CD14-positive monocyte (primary cell): ENCODE measurements at regions not wholly inside any gene's neighbourhood (a gene's known extent, or its start where the extent isn't known, plus 50 kb on each side); places are given as distances from the start of the nearest gene placed in this dataset.

Experiments used
- DNase-seq, 3 donors: peaks; one replicate each; pipeline ENCODE4 v3.0.0-alpha.2; 2011 to 2022
- H2AFZ ChIP-seq: 2 replicates; pipeline ENCODE4 v1.6.0; 2012; ENCODE audit warnings: mild to moderate bottlenecking, low read depth, low read length, inconsistent platforms; ENCODE audit not compliant: insufficient read depth, poor library complexity, severe bottlenecking
- H3K27ac ChIP-seq, 2 donors: 1 replicate in 1 of 2; 2 replicates in 1 of 2; pipeline ENCODE4 v1.5.1; 2012 to 2013; ENCODE audit warnings: low read length in 2 of 2, control low read depth in 1 of 2, inconsistent platforms in 1 of 2, low read depth in 1 of 2, mild to moderate bottlenecking in 1 of 2
- H3K27me3 ChIP-seq, 2 donors: one replicate each; pipeline versions ENCODE4 v1.6.0 to v1.6.1; 2011 to 2013; ENCODE audit warnings: low read length in 2 of 2; ENCODE audit not compliant: control insufficient read depth in 2 of 2, insufficient read depth in 2 of 2
- H3K36me3 ChIP-seq, 2 donors: replicated peaks in 1 of 2; 1 replicate in 1 of 2; 2 replicates in 1 of 2; pipeline versions ENCODE4 v1.5.1 to v1.6.1; 2012 to 2013; ENCODE audit warnings: low read length in 2 of 2, control low read depth in 1 of 2, inconsistent platforms in 1 of 2, mild to moderate bottlenecking in 1 of 2; ENCODE audit not compliant: insufficient read depth in 2 of 2, control insufficient read depth in 1 of 2
- H3K4me1 ChIP-seq, 2 donors: 1 replicate in 1 of 2; 2 replicates in 1 of 2; pipeline versions ENCODE4 v1.5.1 to v1.6.1; 2012 to 2013; ENCODE audit warnings: low read length in 2 of 2, control low read depth in 1 of 2, inconsistent platforms in 1 of 2, mild to moderate bottlenecking in 1 of 2, moderate library complexity in 1 of 2; ENCODE audit not compliant: insufficient read depth in 2 of 2, control insufficient read depth in 1 of 2
- H3K4me2 ChIP-seq: replicated peaks from 2 replicates; pipeline ENCODE3; 2012; ENCODE audit warnings: low read length, moderate library complexity, mild to moderate bottlenecking; ENCODE audit not compliant: poor library complexity, severe bottlenecking; ENCODE audit errors: extremely low read depth
- H3K4me3 ChIP-seq, 3 experiments: fragments of 200-600 bp in 1 of 3; sonication (generic) in 1 of 3; replicated peaks in 1 of 3; 1 replicate in 2 of 3; 2 replicates in 1 of 3; pipeline ENCODE4 v1.5.1; 2011 to 2013; ENCODE audit warnings: low read length in 3 of 3, mild to moderate bottlenecking in 3 of 3, control low read depth in 2 of 3, low read depth in 2 of 3, inconsistent platforms in 1 of 3, moderate library complexity in 1 of 3
- H3K79me2 ChIP-seq: 2 replicates; pipeline ENCODE4 v1.6.0; 2012; ENCODE audit warnings: mild to moderate bottlenecking, control low read depth, inconsistent platforms, low read length, moderate library complexity; ENCODE audit not compliant: insufficient read depth
- H3K9ac ChIP-seq: 2 replicates; pipeline ENCODE4 v1.6.0; 2017; ENCODE audit warnings: low read length, mild to moderate bottlenecking; ENCODE audit not compliant: insufficient read depth, poor library complexity, severe bottlenecking
- H3K9me3 ChIP-seq, 2 donors: replicated peaks in 1 of 2; 1 replicate in 1 of 2; 2 replicates in 1 of 2; pipeline versions ENCODE4 v1.5.1 to v1.6.1; 2012 to 2013; ENCODE audit warnings: low read length in 2 of 2, control low read depth in 1 of 2; ENCODE audit not compliant: control insufficient read depth in 1 of 2, insufficient read depth in 1 of 2
- H4K20me1 ChIP-seq: 2 replicates; pipeline ENCODE4 v1.6.0; 2012; ENCODE audit warnings: mild to moderate bottlenecking, low read length, control low read depth, moderate library complexity; ENCODE audit not compliant: insufficient read depth
- H3K27ac Mint-ChIP-seq, 7 donors: one replicate each; pipeline ENCODE4 v1.8.0; 2020; ENCODE audit warnings: mild to moderate bottlenecking in 7 of 7, mixed read lengths in 7 of 7, moderate library complexity in 6 of 7, inconsistent platforms in 2 of 7
- H3K27me3 Mint-ChIP-seq, 3 donors: one replicate each; pipeline ENCODE4 v1.8.0; 2021 to 2022; ENCODE audit warnings: low read depth in 3 of 3, mild to moderate bottlenecking in 3 of 3, mixed read lengths in 3 of 3, moderate library complexity in 3 of 3, inconsistent platforms in 1 of 3
- H3K36me3 Mint-ChIP-seq, 2 donors: one replicate each; pipeline ENCODE4 v1.8.0; 2020; ENCODE audit warnings: mixed read lengths in 2 of 2, inconsistent platforms in 1 of 2, mild to moderate bottlenecking in 1 of 2
- H3K4me1 Mint-ChIP-seq: one replicate; pipeline ENCODE4 v1.8.0; 2020; ENCODE audit warnings: mild to moderate bottlenecking, mixed read lengths
- H3K4me3 Mint-ChIP-seq, 2 donors: one replicate each; pipeline ENCODE4 v1.8.0; 2020; ENCODE audit warnings: mild to moderate bottlenecking in 2 of 2, mixed read lengths in 2 of 2, moderate library complexity in 1 of 2
- H3K9me3 Mint-ChIP-seq, 7 donors: one replicate each; pipeline ENCODE4 v1.8.0; 2020 to 2022; ENCODE audit warnings: mixed read lengths in 7 of 7, mild to moderate bottlenecking in 6 of 7, moderate library complexity in 6 of 7, inconsistent platforms in 2 of 7
- CTCF ChIP-seq: fragments of 200-600 bp; IDR thresholded peaks from one replicate; pipeline ENCODE4 v1.8.0; 2022; ENCODE audit warnings: antibody characterized with exemption, mild to moderate bottlenecking
- WGBS: methylation state at CpG from one replicate; pipeline ENCODE4 v1.1.5; 2013; ENCODE audit warnings: missing lambda C conversion rate; ENCODE audit not compliant: insufficient coverage; 5-methylcytosine and 5-hydroxymethylcytosine counted together
- intact Hi-C, 2 donors: fragments of 100-400 bp; cut with micrococcal nuclease; formaldehyde crosslinking; loops; one replicate each; pipeline versions ENCODE4 v1.15.0 to v1.15.1; 2023

- H3K4me1 Mint-ChIP-seq: no peaks in the 10 kb centered on the region
- H3K27ac Mint-ChIP-seq: no peak overlapping the region
- H2AFZ ChIP-seq: no peak overlapping the region
- H4K20me1 ChIP-seq: no peaks in the 10 kb centered on the region
- no peaks in the 10 kb centered on the region for H3K36me3 ChIP-seq
- H3K9me3 Mint-ChIP-seq: peaks cover 0 to 4% (median 0%) of the 10 kb centered on the region in 7 donors
- H3K27ac ChIP-seq: no peak overlapping the region
- no peaks in the 10 kb centered on the region for H3K27me3 ChIP-seq
- no peak overlapping the region for H3K9ac ChIP-seq
- no peak for TF ChIP-seq CTCF
- WGBS: 89% methylated on average over 3 of the region's 7 CpGs
- intact Hi-C loops: no loop called here
- H3K4me3 ChIP-seq: no peak overlapping the region
- no peaks in the 10 kb centered on the region for H3K9me3 ChIP-seq
- no peak overlapping the region for H3K4me2 ChIP-seq
- H3K79me2 ChIP-seq: no peaks in the 10 kb centered on the region
- no peak overlapping the region for H3K4me3 Mint-ChIP-seq
- H3K4me1 ChIP-seq: no peaks in the 10 kb centered on the region
- H3K27me3 Mint-ChIP-seq: peaks cover 0 to 2% (median 0%) of the 10 kb centered on the region in 3 donors
- no peaks in the 10 kb centered on the region for H3K36me3 Mint-ChIP-seq
- DNase-seq: no peak
Measured at GRCh38 chr13:107803822-107804495, 411.4 kb downstream of the LIG4 start.

GRCh38 chr13:107801621-107802020 lies 413.7 kb downstream of the LIG4 start:
- H3K4me3 Mint-ChIP-seq: no peak overlapping the region
- H3K27me3 Mint-ChIP-seq: peaks cover 0 to 2% (median 0%) of the 10 kb centered on the region in 3 donors
- no peaks in the 10 kb centered on the region for H3K36me3 Mint-ChIP-seq
- Histone ChIP-seq H3K9me3 (peaks cover 0 to 3% of the 10 kb centered on the region in 2 donors), H3K79me2 (no peaks in the 10 kb centered on the region), H3K36me3 (no peaks in the 10 kb centered on the region), H3K4me3 (no peak overlapping the region), H3K27me3 (no peaks in the 10 kb centered on the region), H2AFZ (no peak overlapping the region), H4K20me1 (no peaks in the 10 kb centered on the region), H3K4me1 (no peaks in the 10 kb centered on the region), H3K9ac (no peak overlapping the region), H3K4me2 (no peak overlapping the region), H3K27ac (no peak overlapping the region)
- intact Hi-C loops: no loop called here
- H3K9me3 Mint-ChIP-seq: peaks cover 0 to 4% (median 0%) of the 10 kb centered on the region in 7 donors
- no peak overlapping the region for H3K27ac Mint-ChIP-seq
- no peaks in the 10 kb centered on the region for H3K4me1 Mint-ChIP-seq
- no peak for DNase-seq
- 51% methylated on average over 4 of the region's 9 CpGs for WGBS
- TF ChIP-seq CTCF: no peak
